Activated CD4-positive, alpha-beta T cell treated with anti-CD3 and anti-CD28 coated beads, Interleukin-2, amount 10 ng/mL, durations not matched to agents 7 days and 5 days (primary cell): ENCODE measurements at regions not wholly inside any gene's neighbourhood (a gene's known extent, or its start where the extent isn't known, plus 50 kb on each side); places are given as distances from the start of the nearest gene placed in this dataset.

Experiments used
- CTCF ChIA-PET: fragments of 350-600 bp; sonication (Branson Sonifier 250); formaldehyde crosslinking; loops from one replicate; lab custom pipeline; 2021; ENCODE audit warnings: antibody characterized with exemption; lab: Charles Lee
- POLR2A ChIA-PET: fragments of 350-600 bp; sonication (Branson Sonifier 250); formaldehyde crosslinking; loops from one replicate; lab custom pipeline; 2021; ENCODE audit warnings: antibody characterized with exemption; lab: Charles Lee
- DNase-seq: peaks from one replicate; pipeline ENCODE4 v3.0.0-alpha.2; 2020
- H3K27ac Mint-ChIP-seq: one replicate; pipeline ENCODE4 v1.8.0; 2021; ENCODE audit warnings: mild to moderate bottlenecking, moderate library complexity, mixed read lengths
- H3K27me3 Mint-ChIP-seq: one replicate; pipeline ENCODE4 v1.8.0; 2021; ENCODE audit warnings: mixed read lengths
- H3K36me3 Mint-ChIP-seq: one replicate; pipeline ENCODE4 v1.8.0; 2021; ENCODE audit warnings: low read depth, mixed read lengths
- H3K4me1 Mint-ChIP-seq: one replicate; pipeline ENCODE4 v1.8.0; 2021; ENCODE audit warnings: mixed read lengths
- H3K4me3 Mint-ChIP-seq: one replicate; pipeline ENCODE4 v1.8.0; 2021; ENCODE audit warnings: mild to moderate bottlenecking, moderate library complexity, mixed read lengths
- H3K9me3 Mint-ChIP-seq: one replicate; pipeline ENCODE4 v1.8.0; 2021; ENCODE audit warnings: mixed read lengths

GRCh38 chr7:113394856-113395255 is 276.5 kb upstream of the SMIM30 start:
- ChIA-PET POLR2A (no interaction called here), CTCF (no interaction called here)
- Mint-ChIP-seq H3K27ac (no peak overlapping the region), H3K36me3 (no peaks in the 10 kb centered on the region), H3K27me3 (no peaks in the 10 kb centered on the region), H3K4me1 (no peaks in the 10 kb centered on the region), H3K9me3 (no peaks in the 10 kb centered on the region), H3K4me3 (no peak overlapping the region)
- DNase-seq: no peak

GRCh38 chr7:113392841-113393540 is 274.6 kb upstream of the SMIM30 start:
- Mint-ChIP-seq H3K27me3 (no peaks in the 10 kb centered on the region), H3K4me1 (no peaks in the 10 kb centered on the region), H3K36me3 (no peaks in the 10 kb centered on the region), H3K27ac (no peak overlapping the region), H3K4me3 (no peak overlapping the region), H3K9me3 (no peaks in the 10 kb centered on the region)
- ChIA-PET POLR2A (no interaction called here), CTCF (no interaction called here)
- DNase-seq: no peak

GRCh38 chr7:113392421-113392820 is 274.1 kb upstream of the SMIM30 start:
- ChIA-PET CTCF (no interaction called here), POLR2A (no interaction called here)
- no peak for DNase-seq
- H3K9me3 Mint-ChIP-seq: no peaks in the 10 kb centered on the region
- H3K27ac Mint-ChIP-seq: no peak overlapping the region
- no peak overlapping the region for H3K4me3 Mint-ChIP-seq
- H3K4me1 Mint-ChIP-seq: no peaks in the 10 kb centered on the region
- no peaks in the 10 kb centered on the region for H3K27me3 Mint-ChIP-seq
- no peaks in the 10 kb centered on the region for H3K36me3 Mint-ChIP-seq

GRCh38 chr7:113389112-113389646 is 270.8 kb upstream of the SMIM30 start:
- no peaks in the 10 kb centered on the region for H3K9me3 Mint-ChIP-seq
- H3K27ac Mint-ChIP-seq: no peak overlapping the region
- no peaks in the 10 kb centered on the region for H3K4me1 Mint-ChIP-seq
- no peak overlapping the region for H3K4me3 Mint-ChIP-seq
- DNase-seq: no peak
- CTCF ChIA-PET: no interaction called here
- POLR2A ChIA-PET: no interaction called here
- no peaks in the 10 kb centered on the region for H3K36me3 Mint-ChIP-seq
- no peaks in the 10 kb centered on the region for H3K27me3 Mint-ChIP-seq

- POLR2A ChIA-PET: no interaction called here
- H3K27ac Mint-ChIP-seq: no peak overlapping the region
These were observed 265.3 kb upstream of the SMIM30 start for GRCh38 chr7:113383638-113384037.

GRCh38 chr7:113379746-113380145 is 261.4 kb upstream of the SMIM30 start:
- ChIA-PET CTCF (interaction anchor here (0.6 kb wide), 1 partner anchor 287 kb away, joined by 4 read pairs; no protein-coding TSS in a partner anchor), POLR2A (no interaction called here)
- no peak for DNase-seq
- Mint-ChIP-seq H3K4me1 (no peaks in the 10 kb centered on the region), H3K4me3 (no peak overlapping the region), H3K9me3 (no peaks in the 10 kb centered on the region), H3K27me3 (no peaks in the 10 kb centered on the region), H3K27ac (no peak overlapping the region), H3K36me3 (no peaks in the 10 kb centered on the region)

More at GRCh38 chr7:113383638-113384037, 265.3 kb upstream of the SMIM30 start:
- Mint-ChIP-seq H3K4me1 (no peaks in the 10 kb centered on the region), H3K4me3 (no peak overlapping the region), H3K9me3 (no peaks in the 10 kb centered on the region), H3K27me3 (no peaks in the 10 kb centered on the region), H3K36me3 (no peaks in the 10 kb centered on the region)
- CTCF ChIA-PET: no interaction called here
- no peak for DNase-seq

- no peaks in the 10 kb centered on the region for H3K9me3 Mint-ChIP-seq
These were observed 256.6 kb upstream of the SMIM30 start for GRCh38 chr7:113374955-113375354.

GRCh38 chr7:113373863-113374262 is 255.5 kb upstream of the SMIM30 start:
- Mint-ChIP-seq H3K27me3 (no peaks in the 10 kb centered on the region), H3K27ac (no peak overlapping the region), H3K4me3 (no peak overlapping the region), H3K9me3 (no peaks in the 10 kb centered on the region), H3K4me1 (no peaks in the 10 kb centered on the region), H3K36me3 (no peaks in the 10 kb centered on the region)
- ChIA-PET CTCF (no interaction called here), POLR2A (no interaction called here)
- DNase-seq: no peak

More at GRCh38 chr7:113374955-113375354, 256.6 kb upstream of the SMIM30 start:
- Mint-ChIP-seq H3K27me3 (no peaks in the 10 kb centered on the region), H3K4me1 (no peaks in the 10 kb centered on the region), H3K27ac (no peak overlapping the region), H3K4me3 (no peak overlapping the region), H3K36me3 (no peaks in the 10 kb centered on the region)
- CTCF ChIA-PET: no interaction called here
- POLR2A ChIA-PET: no interaction called here
- DNase-seq: no peak

- H3K36me3 Mint-ChIP-seq: no peaks in the 10 kb centered on the region
- H3K4me1 Mint-ChIP-seq: no peaks in the 10 kb centered on the region
- POLR2A ChIA-PET: no interaction called here
- no peak for DNase-seq
- CTCF ChIA-PET: no interaction called here
- no peak overlapping the region for H3K27ac Mint-ChIP-seq
- no peak overlapping the region for H3K4me3 Mint-ChIP-seq
- H3K27me3 Mint-ChIP-seq: no peaks in the 10 kb centered on the region
- no peaks in the 10 kb centered on the region for H3K9me3 Mint-ChIP-seq
These were observed 253.2 kb upstream of the SMIM30 start for GRCh38 chr7:113371416-113372043.

GRCh38 chr7:113370910-113371309 is 252.6 kb upstream of the SMIM30 start:
- Mint-ChIP-seq H3K9me3 (no peaks in the 10 kb centered on the region), H3K27ac (no peak overlapping the region), H3K4me3 (no peak overlapping the region), H3K4me1 (no peaks in the 10 kb centered on the region), H3K36me3 (no peaks in the 10 kb centered on the region), H3K27me3 (no peaks in the 10 kb centered on the region)
- ChIA-PET CTCF (no interaction called here), POLR2A (no interaction called here)
- no peak for DNase-seq

GRCh38 chr7:113368256-113368655 is 249.9 kb upstream of the SMIM30 start:
- H3K4me3 Mint-ChIP-seq: no peak overlapping the region
- no peaks in the 10 kb centered on the region for H3K4me1 Mint-ChIP-seq
- H3K27ac Mint-ChIP-seq: no peak overlapping the region
- H3K36me3 Mint-ChIP-seq: no peaks in the 10 kb centered on the region
- ChIA-PET POLR2A (no interaction called here), CTCF (no interaction called here)
- H3K9me3 Mint-ChIP-seq: no peaks in the 10 kb centered on the region
- DNase-seq: no peak
- no peaks in the 10 kb centered on the region for H3K27me3 Mint-ChIP-seq

- Mint-ChIP-seq H3K9me3 (no peaks in the 10 kb centered on the region), H3K27me3 (no peaks in the 10 kb centered on the region), H3K27ac (no peak overlapping the region), H3K4me3 (no peak overlapping the region), H3K4me1 (no peaks in the 10 kb centered on the region), H3K36me3 (no peaks in the 10 kb centered on the region)
- DNase-seq: no peak
- ChIA-PET POLR2A (no interaction called here), CTCF (no interaction called here)
These were observed 248.8 kb upstream of the SMIM30 start for GRCh38 chr7:113367041-113367586.

GRCh38 chr7:113366122-113366521 is 247.8 kb upstream of the SMIM30 start:
- Mint-ChIP-seq H3K27me3 (no peaks in the 10 kb centered on the region), H3K36me3 (no peaks in the 10 kb centered on the region), H3K27ac (no peak overlapping the region), H3K9me3 (no peaks in the 10 kb centered on the region), H3K4me1 (no peaks in the 10 kb centered on the region), H3K4me3 (no peak overlapping the region)
- ChIA-PET CTCF (no interaction called here), POLR2A (no interaction called here)
- no peak for DNase-seq
